HCT116 (cell line): ENCODE measurements at regions not wholly inside any gene's neighbourhood (a gene's known extent, or its start where the extent isn't known, plus 50 kb on each side); places are given as distances from the start of the nearest gene placed in this dataset.

Experiments
- ATAC-seq: fragments of 200-7000 bp; cut with Tn5 transposase; 2 replicates; pipeline ENCODE4 v1.9.1; 2020; ENCODE audit warnings: mild to moderate bottlenecking, moderate library complexity
- BruUV-seq: library from RNA; stranded (reverse); fragments of 400-500 nt; replicated peaks from 2 replicates; lab custom pipeline; 2021; lab: Mats Ljungman, UMichigan
- CTCF ChIA-PET: fragments of 300-600 bp; sonication (Branson Sonifier 250); formaldehyde crosslinking; loops from one replicate; lab custom pipeline; 2021; ENCODE audit warnings: antibody characterized with exemption; lab: Charles Lee
- POLR2A ChIA-PET: fragments of 300-600, 350-600 bp; sonication (Branson Sonifier 250); formaldehyde crosslinking; loops from one replicate; lab custom pipeline; 2021; ENCODE audit warnings: antibody characterized with exemption; lab: Charles Lee
- RAD21 ChIA-PET, 2 experiments: fragments of 300-600 bp; sonication (Branson Sonifier 250); formaldehyde crosslinking; loops; one replicate each; lab custom pipeline; 2023; ENCODE audit warnings: low total read pairs in 2 of 2; ENCODE audit not compliant: uncharacterized antibody in 2 of 2, unreplicated experiment in 2 of 2, low non-redundant PET in 1 of 2; lab: Charles Lee
- DNase-seq: peaks from one replicate; pipeline ENCODE4 v3.0.0-alpha.2; 2010; ENCODE audit warnings: low read depth, low spot score
- H2AFZ ChIP-seq: fragments of 200-600 bp; shearing (Covaris generic), sonication (generic); 2 replicates; pipeline ENCODE4 v1.6.1; 2017; ENCODE audit warnings: low read depth, mixed run types, mixed read lengths, antibody characterized with exemption, low read length; ENCODE audit not compliant: poor library complexity, severe bottlenecking
- H3K27ac ChIP-seq: 2 replicates; pipeline ENCODE4 v1.5.1; 2012; ENCODE audit warnings: low read depth, low read length
- H3K27me3 ChIP-seq: fragments of 200-600 bp; sonication (generic); 2 replicates; pipeline ENCODE4 v1.6.1; 2016; ENCODE audit warnings: mixed run types, low read length, mixed read lengths; ENCODE audit not compliant: insufficient read depth
- H3K36me3 ChIP-seq, 2 experiments: fragments of 200-500 bp in 1 of 2; fragments of 200-600 bp in 1 of 2; sonication (Bioruptor generic) in 1 of 2; sonication (generic) in 1 of 2; 2 replicates each; pipeline versions ENCODE4 v1.5.1 to v1.6.1; 2014 to 2016; ENCODE audit warnings: low read length in 2 of 2, inconsistent platforms in 1 of 2, mixed read lengths in 1 of 2, mixed run types in 1 of 2; ENCODE audit not compliant: insufficient read depth in 2 of 2, control insufficient read depth in 1 of 2
- H3K4me1 ChIP-seq, 2 experiments: fragments of 200-600 bp in 1 of 2; sonication (generic) in 1 of 2; 2 replicates each; pipeline versions ENCODE4 v1.5.1 to v1.6.1; 2012 to 2017; ENCODE audit warnings: low read length in 2 of 2, inconsistent platforms in 1 of 2, mild to moderate bottlenecking in 1 of 2, mixed read lengths in 1 of 2, mixed run types in 1 of 2, moderate library complexity in 1 of 2; ENCODE audit not compliant: insufficient read depth in 2 of 2, control insufficient read depth in 1 of 2
- H3K4me2 ChIP-seq: fragments of 200-600 bp; sonication (generic); 2 replicates; pipeline ENCODE4 v1.6.1; 2017; ENCODE audit warnings: mixed run types, low read length, mixed read lengths
- H3K4me3 ChIP-seq, 2 experiments: fragments of 200-600 bp in 1 of 2; sonication (generic) in 1 of 2; replicated peaks in 1 of 2; 2 replicates each; pipeline ENCODE4 v1.5.1; 2011 to 2016; ENCODE audit warnings: low read length in 2 of 2, control low read depth in 1 of 2, low read depth in 1 of 2, mild to moderate bottlenecking in 1 of 2, mixed read lengths in 1 of 2, mixed run types in 1 of 2
- H3K79me2 ChIP-seq: fragments of 200-600 bp; sonication (generic); 2 replicates; pipeline ENCODE4 v1.6.1; 2017; ENCODE audit warnings: mild to moderate bottlenecking, mixed run types, low read length, moderate library complexity, mixed read lengths; ENCODE audit not compliant: insufficient read depth
- H3K9ac ChIP-seq: fragments of 200-600 bp; sonication (generic); 2 replicates; pipeline ENCODE4 v1.6.1; 2016; ENCODE audit warnings: low read length, mixed read lengths
- H3K9me2 ChIP-seq: fragments of 200-600 bp; sonication (generic), shearing (Covaris generic); 2 replicates; pipeline ENCODE4 v1.6.1; 2017; ENCODE audit warnings: mixed run types, mild to moderate bottlenecking, moderate library complexity; ENCODE audit not compliant: insufficient read depth
- H3K9me3 ChIP-seq, 2 experiments: fragments of 200-500 bp in 1 of 2; fragments of 200-600 bp in 1 of 2; sonication (Bioruptor generic) in 1 of 2; sonication (generic) in 1 of 2; 2 replicates each; pipeline ENCODE4 v1.6.1; 2014 to 2017; ENCODE audit warnings: low read length in 2 of 2, mixed read lengths in 2 of 2, inconsistent platforms in 1 of 2, low read depth in 1 of 2, mild to moderate bottlenecking in 1 of 2, mixed run types in 1 of 2, moderate library complexity in 1 of 2; ENCODE audit not compliant: control insufficient read depth in 1 of 2, insufficient read depth in 1 of 2
- H4K20me1 ChIP-seq: fragments of 200-600 bp; sonication (generic), shearing (Covaris generic); 2 replicates; pipeline ENCODE4 v1.6.1; 2017; ENCODE audit warnings: mixed run types, mild to moderate bottlenecking, moderate library complexity; ENCODE audit not compliant: insufficient read depth
- ATF3 ChIP-seq: IDR thresholded peaks from 2 replicates; pipeline ENCODE4 v1.6.1; 2012
- CBX3 ChIP-seq: IDR thresholded peaks from 2 replicates; pipeline ENCODE4 v1.6.1; 2012; ENCODE audit warnings: low read depth
- CEBPB ChIP-seq: IDR thresholded peaks from 2 replicates; pipeline ENCODE4 v1.6.1; 2012; ENCODE audit warnings: low read depth
- CTCF ChIP-seq, 3 experiments: fragments of 200-600 bp in 1 of 3; sonication (generic) in 1 of 3; IDR thresholded peaks in 2 of 3; conservative IDR thresholded peaks in 1 of 3; 2 replicates each; pipeline ENCODE4 v1.5.1; 2012 to 2017; ENCODE audit warnings: low read depth in 2 of 3, low read length in 2 of 3, antibody characterized with exemption in 1 of 3, borderline replicate concordance in 1 of 3, control low read depth in 1 of 3, mild to moderate bottlenecking in 1 of 3, mixed read lengths in 1 of 3, mixed run types in 1 of 3, moderate library complexity in 1 of 3; ENCODE audit not compliant: insufficient read depth in 1 of 3
- EGR1 ChIP-seq: IDR thresholded peaks from 2 replicates; pipeline ENCODE4 v1.6.1; 2012; ENCODE audit warnings: low read depth
- EZH2 ChIP-seq: fragments of 200-600 bp; sonication (generic); IDR thresholded peaks from 2 replicates; pipeline ENCODE4 v1.6.1; 2017; ENCODE audit warnings: antibody characterized with exemption, mixed run types
- EZH2phosphoT487 ChIP-seq: fragments of 200-600 bp; IDR thresholded peaks from 2 replicates; pipeline ENCODE4 v1.6.1; 2018; ENCODE audit warnings: antibody characterized with exemption, borderline replicate concordance
- FOSL1 ChIP-seq: IDR thresholded peaks from 2 replicates; pipeline ENCODE4 v1.6.1; 2012; ENCODE audit warnings: low read depth
- JUND ChIP-seq: IDR thresholded peaks from 2 replicates; pipeline ENCODE4 v1.6.1; 2012
- POLR2A ChIP-seq: IDR thresholded peaks from 2 replicates; pipeline ENCODE4 v1.7.0; 2011; ENCODE audit warnings: borderline replicate concordance; ENCODE audit not compliant: insufficient read depth, insufficient read length; ENCODE audit errors: extremely low read depth
- RAD21 ChIP-seq: IDR thresholded peaks from 2 replicates; pipeline ENCODE4 v1.6.1; 2012; ENCODE audit warnings: low read depth, mild to moderate bottlenecking
- SIN3A ChIP-seq: IDR thresholded peaks from 2 replicates; pipeline ENCODE4 v1.6.1; 2012; ENCODE audit warnings: low read depth
- SRF ChIP-seq: IDR thresholded peaks from 2 replicates; pipeline ENCODE4 v1.6.1; 2012; ENCODE audit warnings: low read depth
- TCF7L2 ChIP-seq: IDR thresholded peaks from 2 replicates; pipeline ENCODE4 v1.7.0; 2011; ENCODE audit warnings: borderline replicate concordance, inconsistent platforms; ENCODE audit not compliant: insufficient read depth, insufficient read length; ENCODE audit errors: extremely low read depth
- YY1 ChIP-seq: IDR thresholded peaks from 2 replicates; pipeline ENCODE4 v1.6.1; 2011; ENCODE audit warnings: low read length, low read depth, moderate library complexity, mild to moderate bottlenecking; ENCODE audit not compliant: insufficient replicate concordance; ENCODE audit errors: extremely low read depth
- ZBTB33 ChIP-seq: IDR thresholded peaks from 2 replicates; pipeline ENCODE4 v1.6.1; 2011; ENCODE audit warnings: mild to moderate bottlenecking, low read length, moderate library complexity; ENCODE audit not compliant: insufficient replicate concordance; ENCODE audit errors: extremely low read depth
- ZFX ChIP-seq: fragments of 450-650 bp; IDR thresholded peaks from 2 replicates; pipeline ENCODE4 v1.6.1; 2017
- ZNF274 ChIP-seq: fragments of 200-500 bp; sonication (Bioruptor generic); IDR thresholded peaks from 2 replicates; pipeline ENCODE4 v1.6.1; 2014; ENCODE audit warnings: mild to moderate bottlenecking, low read depth, low read length, inconsistent platforms
- intact Hi-C: fragments of 100-400 bp; cut with micrococcal nuclease; formaldehyde crosslinking; loops from 2 replicates; pipeline ENCODE4 v1.10.0; 2022
- TF ChIP-seq, protein P1 (sequence below): IDR thresholded peaks from 2 replicates; pipeline ENCODE4 v1.6.1; 2012; ENCODE audit warnings: low read depth
- TF ChIP-seq, protein P2 (sequence below): IDR thresholded peaks from 2 replicates; pipeline ENCODE4 v1.6.1; 2012

- ChIA-PET POLR2A (no interaction called here), CTCF (no interaction called here), RAD21 (no interaction called here)
- Histone ChIP-seq H3K4me1 (no peaks in the 10 kb centered on the region), H3K27me3 (no peaks in the 10 kb centered on the region), H3K79me2 (no peaks in the 10 kb centered on the region), H3K9me3 (0 out of 4 replicates have a peak, but pooled peaks cover 0 to 4% of the 10 kb centered on the region in 2 experiments), H4K20me1 (no peaks in the 10 kb centered on the region), H3K27ac (no peak overlapping the region), H3K4me2 (no peak overlapping the region), H2AFZ (no peak overlapping the region), H3K4me3 (no peak overlapping the region), H3K9me2 (no peaks in the 10 kb centered on the region), H3K36me3 (no peaks in the 10 kb centered on the region), H3K9ac (no peak overlapping the region)
- ATAC-seq (no peak), DNase-seq (no peak)
- no TSS peak for BruUV-seq
- TF ChIP-seq CBX3 (no peak), POLR2A (no peak), RAD21 (no peak), YY1 (no peak), ZFX (no peak), TCF7L2 (no peak), CEBPB (no peak), FOSL1 (no peak), EGR1 (no peak), CTCF (IDR thresholded peaks at IDR 0.05 in 2 of 3, conservative IDR thresholded peaks at IDR 0.05 in 1 of 3; ENCODE audit: borderline replicate concordance in 1 of 3, insufficient read depth in 1 of 3, low read depth in 2 of 3, low read length in 2 of 3) (no peak), SIN3A (no peak), ZBTB33 (no peak), ZNF274 (no peak), EZH2phosphoT487 (no peak), ATF3 (no peak), JUND (no peak), SRF (no peak), EZH2 (no peak)
- TF ChIP-seq, protein P1, sequence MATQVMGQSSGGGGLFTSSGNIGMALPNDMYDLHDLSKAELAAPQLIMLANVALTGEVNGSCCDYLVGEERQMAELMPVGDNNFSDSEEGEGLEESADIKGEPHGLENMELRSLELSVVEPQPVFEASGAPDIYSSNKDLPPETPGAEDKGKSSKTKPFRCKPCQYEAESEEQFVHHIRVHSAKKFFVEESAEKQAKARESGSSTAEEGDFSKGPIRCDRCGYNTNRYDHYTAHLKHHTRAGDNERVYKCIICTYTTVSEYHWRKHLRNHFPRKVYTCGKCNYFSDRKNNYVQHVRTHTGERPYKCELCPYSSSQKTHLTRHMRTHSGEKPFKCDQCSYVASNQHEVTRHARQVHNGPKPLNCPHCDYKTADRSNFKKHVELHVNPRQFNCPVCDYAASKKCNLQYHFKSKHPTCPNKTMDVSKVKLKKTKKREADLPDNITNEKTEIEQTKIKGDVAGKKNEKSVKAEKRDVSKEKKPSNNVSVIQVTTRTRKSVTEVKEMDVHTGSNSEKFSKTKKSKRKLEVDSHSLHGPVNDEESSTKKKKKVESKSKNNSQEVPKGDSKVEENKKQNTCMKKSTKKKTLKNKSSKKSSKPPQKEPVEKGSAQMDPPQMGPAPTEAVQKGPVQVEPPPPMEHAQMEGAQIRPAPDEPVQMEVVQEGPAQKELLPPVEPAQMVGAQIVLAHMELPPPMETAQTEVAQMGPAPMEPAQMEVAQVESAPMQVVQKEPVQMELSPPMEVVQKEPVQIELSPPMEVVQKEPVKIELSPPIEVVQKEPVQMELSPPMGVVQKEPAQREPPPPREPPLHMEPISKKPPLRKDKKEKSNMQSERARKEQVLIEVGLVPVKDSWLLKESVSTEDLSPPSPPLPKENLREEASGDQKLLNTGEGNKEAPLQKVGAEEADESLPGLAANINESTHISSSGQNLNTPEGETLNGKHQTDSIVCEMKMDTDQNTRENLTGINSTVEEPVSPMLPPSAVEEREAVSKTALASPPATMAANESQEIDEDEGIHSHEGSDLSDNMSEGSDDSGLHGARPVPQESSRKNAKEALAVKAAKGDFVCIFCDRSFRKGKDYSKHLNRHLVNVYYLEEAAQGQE = no peak
- TF ChIP-seq, protein P2, sequence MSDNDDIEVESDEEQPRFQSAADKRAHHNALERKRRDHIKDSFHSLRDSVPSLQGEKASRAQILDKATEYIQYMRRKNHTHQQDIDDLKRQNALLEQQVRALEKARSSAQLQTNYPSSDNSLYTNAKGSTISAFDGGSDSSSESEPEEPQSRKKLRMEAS = no peak
- intact Hi-C loops = no loop called here
These were observed 405.5 kb downstream of the MEIS1 start for GRCh38 chr2:66840321-66841002.
